K562 (cell line): ENCODE measurements at regions not wholly inside any gene's neighbourhood (a gene's known extent, or its start where the extent isn't known, plus 50 kb on each side); places are given as distances from the start of the nearest gene placed in this dataset.

Source experiments
- BCOR ChIP-seq: fragments of 450-650 bp; IDR thresholded peaks from 2 replicates; pipeline ENCODE4 v1.6.1; 2016
- DMBX1 ChIP-seq: fragments of 250-450 bp; sonication (Bioruptor Pico); IDR thresholded peaks from 2 replicates; pipeline ENCODE4 v1.8.0; 2022; ENCODE audit warnings: inconsistent platforms, mild to moderate bottlenecking, moderate library complexity, borderline replicate concordance
- FOXK1 ChIP-seq: sonication (generic); formaldehyde crosslinking; IDR thresholded peaks from 2 replicates; pipeline ENCODE4 v1.8.0; 2022; ENCODE audit warnings: missing genetic modification reagents, mild to moderate bottlenecking, borderline replicate concordance
- HDAC3 ChIP-seq: fragments of 450-650 bp; IDR thresholded peaks from 2 replicates; pipeline ENCODE4 v1.6.1; 2018; ENCODE audit warnings: borderline replicate concordance, mild to moderate bottlenecking, moderate library complexity; ENCODE audit not compliant: partially characterized antibody
- MXI1 ChIP-seq: IDR thresholded peaks from 2 replicates; pipeline ENCODE4 v1.6.1; 2011; ENCODE audit warnings: low read depth, mild to moderate bottlenecking, improper control_type of control experiment, low read length
- NFE2L1 ChIP-seq: fragments of 450-650 bp; IDR thresholded peaks from 2 replicates; pipeline ENCODE4 v1.6.1; 2016; ENCODE audit warnings: missing genetic modification characterization, low read depth, mild to moderate bottlenecking, missing compliant biosample characterization, moderate library complexity, borderline replicate concordance
- POLR2AphosphoS2 ChIP-seq: IDR thresholded peaks from 2 replicates; pipeline ENCODE4 v1.6.1; 2012; ENCODE audit warnings: low read length, improper control_type of control experiment
- RFX7 ChIP-seq: fragments of 250-450 bp; sonication (Bioruptor Pico); IDR thresholded peaks from 2 replicates; pipeline ENCODE4 v1.5.1; 2021; ENCODE audit warnings: mild to moderate bottlenecking
- SLC30A9 ChIP-seq: fragments of 250-450 bp; sonication (Bioruptor Pico); IDR thresholded peaks from 2 replicates; pipeline ENCODE4 v1.8.0; 2022; ENCODE audit warnings: mild to moderate bottlenecking, moderate library complexity
- XRCC3 ChIP-seq: fragments of 450-650 bp; IDR thresholded peaks from 2 replicates; pipeline ENCODE4 v1.6.1; 2017; ENCODE audit warnings: mild to moderate bottlenecking, moderate library complexity
- ZEB2 ChIP-seq: fragments of 450-650 bp; IDR thresholded peaks from 2 replicates; pipeline ENCODE4 v1.6.1; 2016
- ZFP36 ChIP-seq: fragments of 150-350 bp; IDR thresholded peaks from 2 replicates; pipeline ENCODE4 v1.6.1; 2018; ENCODE audit warnings: low read length, low read depth; ENCODE audit not compliant: partially characterized antibody
- ZNF239 ChIP-seq: fragments of 250-450 bp; sonication (Bioruptor Pico); IDR thresholded peaks from 2 replicates; pipeline ENCODE4 v1.4.0; 2020; ENCODE audit warnings: mild to moderate bottlenecking
- ZNF316 ChIP-seq: fragments of 450-650 bp; IDR thresholded peaks from 2 replicates; pipeline ENCODE4 v1.6.1; 2016
- ZNF449 ChIP-seq: fragments of 250-450 bp; sonication (Bioruptor Pico); IDR thresholded peaks from 2 replicates; pipeline ENCODE4 v1.8.0; 2022; ENCODE audit warnings: moderate library complexity, mild to moderate bottlenecking, inconsistent platforms
- ZNF696 ChIP-seq: fragments of 250-450 bp; sonication (Bioruptor Pico); conservative IDR thresholded peaks from 2 replicates; pipeline ENCODE4 v1.4.0; 2020; ENCODE audit warnings: mild to moderate bottlenecking, moderate library complexity
- ZSCAN29 ChIP-seq: fragments of 450-650 bp; IDR thresholded peaks from 2 replicates; pipeline ENCODE4 v1.6.1; 2017
- TF ChIP-seq, protein P1 (sequence below): fragments of 150-350 bp; IDR thresholded peaks from 2 replicates; pipeline ENCODE4 v1.6.1; 2014; ENCODE audit warnings: low read depth, mild to moderate bottlenecking, low read length, borderline replicate concordance
- TF ChIP-seq, protein P2 (sequence below): fragments of 250-450 bp; sonication (Bioruptor Pico); IDR thresholded peaks from 2 replicates; pipeline ENCODE4 v1.4.0; 2020; ENCODE audit warnings: mild to moderate bottlenecking, moderate library complexity, borderline replicate concordance

DNA sequence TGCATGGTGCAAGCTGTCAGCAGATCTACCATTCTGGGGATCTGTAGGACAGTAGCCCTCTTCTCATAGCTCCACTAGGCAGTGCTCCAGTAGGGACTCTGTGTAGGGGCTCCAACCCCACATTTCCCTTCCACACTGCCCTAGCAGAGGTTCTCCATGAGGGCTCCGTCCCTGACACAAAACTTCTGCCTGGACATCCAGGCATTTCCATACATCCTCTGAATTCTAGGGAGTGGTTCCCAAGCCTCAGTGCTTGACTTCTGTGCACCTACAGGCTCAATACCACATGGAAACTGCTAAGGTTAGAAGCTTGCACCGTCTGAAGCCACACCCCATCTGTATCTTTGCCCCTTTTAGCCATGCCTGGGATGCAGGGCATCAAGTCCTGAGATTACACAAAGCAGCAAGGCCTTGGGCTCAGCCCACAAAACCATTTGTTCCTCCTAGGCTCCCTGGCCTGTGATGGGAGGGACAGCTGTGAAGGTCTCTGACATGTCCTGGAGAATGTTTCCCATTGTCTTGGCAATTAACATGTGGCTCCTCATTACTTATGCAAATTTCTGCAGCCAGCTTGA, 117.0 kb upstream of the NFIA start (continued):
- peak; percentile 87 for TF ChIP-seq ZFP36
- TF ChIP-seq ZSCAN29 = no peak
- TF ChIP-seq POLR2AphosphoS2 = no peak
- no peak for TF ChIP-seq ZNF449 (CRISPR knock-in tag)
- TF ChIP-seq SLC30A9 (CRISPR knock-in tag) = no peak
- no peak for TF ChIP-seq FOXK1 (CRISPR knock-in tag)
- no peak for TF ChIP-seq HDAC3
- no peak for TF ChIP-seq ZNF696
- TF ChIP-seq BCOR = no peak
- no peak for TF ChIP-seq XRCC3
- no peak for TF ChIP-seq DMBX1
- TF ChIP-seq RFX7 (CRISPR knock-in tag) = no peak
- no peak for TF ChIP-seq NFE2L1 (tag)
- no peak for TF ChIP-seq ZNF239 (CRISPR knock-in tag)
- TF ChIP-seq, protein P1, sequence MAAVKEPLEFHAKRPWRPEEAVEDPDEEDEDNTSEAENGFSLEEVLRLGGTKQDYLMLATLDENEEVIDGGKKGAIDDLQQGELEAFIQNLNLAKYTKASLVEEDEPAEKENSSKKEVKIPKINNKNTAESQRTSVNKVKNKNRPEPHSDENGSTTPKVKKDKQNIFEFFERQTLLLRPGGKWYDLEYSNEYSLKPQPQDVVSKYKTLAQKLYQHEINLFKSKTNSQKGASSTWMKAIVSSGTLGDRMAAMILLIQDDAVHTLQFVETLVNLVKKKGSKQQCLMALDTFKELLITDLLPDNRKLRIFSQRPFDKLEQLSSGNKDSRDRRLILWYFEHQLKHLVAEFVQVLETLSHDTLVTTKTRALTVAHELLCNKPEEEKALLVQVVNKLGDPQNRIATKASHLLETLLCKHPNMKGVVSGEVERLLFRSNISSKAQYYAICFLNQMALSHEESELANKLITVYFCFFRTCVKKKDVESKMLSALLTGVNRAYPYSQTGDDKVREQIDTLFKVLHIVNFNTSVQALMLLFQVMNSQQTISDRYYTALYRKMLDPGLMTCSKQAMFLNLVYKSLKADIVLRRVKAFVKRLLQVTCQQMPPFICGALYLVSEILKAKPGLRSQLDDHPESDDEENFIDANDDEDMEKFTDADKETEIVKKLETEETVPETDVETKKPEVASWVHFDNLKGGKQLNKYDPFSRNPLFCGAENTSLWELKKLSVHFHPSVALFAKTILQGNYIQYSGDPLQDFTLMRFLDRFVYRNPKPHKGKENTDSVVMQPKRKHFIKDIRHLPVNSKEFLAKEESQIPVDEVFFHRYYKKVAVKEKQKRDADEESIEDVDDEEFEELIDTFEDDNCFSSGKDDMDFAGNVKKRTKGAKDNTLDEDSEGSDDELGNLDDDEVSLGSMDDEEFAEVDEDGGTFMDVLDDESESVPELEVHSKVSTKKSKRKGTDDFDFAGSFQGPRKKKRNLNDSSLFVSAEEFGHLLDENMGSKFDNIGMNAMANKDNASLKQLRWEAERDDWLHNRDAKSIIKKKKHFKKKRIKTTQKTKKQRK = peak; percentile 65; the same call in 1 of the 2 replicates
- TF ChIP-seq, protein P2, sequence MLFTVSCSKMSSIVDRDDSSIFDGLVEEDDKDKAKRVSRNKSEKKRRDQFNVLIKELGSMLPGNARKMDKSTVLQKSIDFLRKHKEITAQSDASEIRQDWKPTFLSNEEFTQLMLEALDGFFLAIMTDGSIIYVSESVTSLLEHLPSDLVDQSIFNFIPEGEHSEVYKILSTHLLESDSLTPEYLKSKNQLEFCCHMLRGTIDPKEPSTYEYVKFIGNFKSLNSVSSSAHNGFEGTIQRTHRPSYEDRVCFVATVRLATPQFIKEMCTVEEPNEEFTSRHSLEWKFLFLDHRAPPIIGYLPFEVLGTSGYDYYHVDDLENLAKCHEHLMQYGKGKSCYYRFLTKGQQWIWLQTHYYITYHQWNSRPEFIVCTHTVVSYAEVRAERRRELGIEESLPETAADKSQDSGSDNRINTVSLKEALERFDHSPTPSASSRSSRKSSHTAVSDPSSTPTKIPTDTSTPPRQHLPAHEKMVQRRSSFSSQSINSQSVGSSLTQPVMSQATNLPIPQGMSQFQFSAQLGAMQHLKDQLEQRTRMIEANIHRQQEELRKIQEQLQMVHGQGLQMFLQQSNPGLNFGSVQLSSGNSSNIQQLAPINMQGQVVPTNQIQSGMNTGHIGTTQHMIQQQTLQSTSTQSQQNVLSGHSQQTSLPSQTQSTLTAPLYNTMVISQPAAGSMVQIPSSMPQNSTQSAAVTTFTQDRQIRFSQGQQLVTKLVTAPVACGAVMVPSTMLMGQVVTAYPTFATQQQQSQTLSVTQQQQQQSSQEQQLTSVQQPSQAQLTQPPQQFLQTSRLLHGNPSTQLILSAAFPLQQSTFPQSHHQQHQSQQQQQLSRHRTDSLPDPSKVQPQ (CRISPR knock-in tag) = no peak
- no peak for TF ChIP-seq MXI1
- no peak for TF ChIP-seq ZNF316
- no peak for TF ChIP-seq ZEB2
